Activated CD4-positive, alpha-beta T cell treated with anti-CD3 and anti-CD28 coated beads, Interleukin-2, Interleukin-6, amounts not matched to agents 100 ng/mL and 50 ng/mL, durations not matched to agents 16 hours and 8 hours (primary cell): ENCODE measurements at regions not wholly inside any gene's neighbourhood (a gene's known extent, or its start where the extent isn't known, plus 50 kb on each side); places are given as distances from the start of the nearest gene placed in this dataset.

Source experiments
- DNase-seq: peaks from one replicate; pipeline ENCODE4 v3.0.0-alpha.2; 2020

GRCh38 chr2:129661935-129662334 lies 317.5 kb upstream of the RAB6C start:
- no peak for DNase-seq

GRCh38 chr2:129667577-129667976 lies 311.9 kb upstream of the RAB6C start:
- no peak for DNase-seq

- no peak for DNase-seq
These were observed 306.9 kb upstream of the RAB6C start for GRCh38 chr2:129672521-129672920.

GRCh38 chr2:129673234-129673633 lies 306.2 kb upstream of the RAB6C start:
- no peak for DNase-seq

DNA sequence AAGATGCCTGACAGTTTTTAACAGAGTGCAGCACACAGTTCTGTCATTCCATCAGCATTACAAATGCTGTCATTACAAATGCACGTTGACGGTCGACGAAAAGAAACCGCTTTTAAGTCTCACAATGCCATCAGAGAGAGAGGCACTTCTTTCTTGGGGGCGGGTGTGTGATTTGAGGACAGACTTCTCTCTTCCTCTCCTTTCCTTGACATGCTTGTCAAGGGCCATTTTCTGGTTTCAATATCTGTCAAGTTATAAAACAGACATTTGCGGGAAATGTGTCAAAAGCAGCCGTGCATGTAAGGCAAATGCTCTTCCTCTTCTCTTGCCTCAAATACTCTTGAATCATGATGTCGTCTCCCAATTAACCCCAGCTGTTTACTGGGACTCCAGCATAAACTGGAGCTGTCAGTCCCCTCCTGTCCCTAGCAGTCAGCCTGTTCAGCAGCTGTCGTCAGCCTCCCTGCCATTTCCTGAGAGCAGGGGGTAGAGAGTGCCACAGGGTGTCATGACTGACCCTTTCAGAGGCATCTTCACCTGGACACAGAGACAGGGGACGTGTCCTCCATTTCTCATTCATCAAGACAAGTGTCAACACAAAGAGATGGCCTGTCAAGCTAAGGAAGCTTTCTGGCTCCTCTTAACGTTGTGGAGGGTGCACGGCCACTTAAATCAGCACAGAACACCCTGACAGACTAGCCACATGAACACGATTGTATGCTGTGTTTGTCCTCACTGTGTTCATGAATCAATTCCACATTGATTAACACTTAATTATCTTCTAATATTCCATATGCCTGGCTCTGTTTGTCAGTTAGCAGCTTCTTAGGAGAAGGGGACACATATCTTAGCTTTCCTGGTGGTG lies 305.4 kb upstream of the RAB6C start:
- no peak for DNase-seq

GRCh38 chr2:129678751-129679150 lies 300.7 kb upstream of the RAB6C start:
- no peak for DNase-seq

- no peak for DNase-seq
These were observed 297.7 kb upstream of the RAB6C start for GRCh38 chr2:129681788-129682187.

DNA sequence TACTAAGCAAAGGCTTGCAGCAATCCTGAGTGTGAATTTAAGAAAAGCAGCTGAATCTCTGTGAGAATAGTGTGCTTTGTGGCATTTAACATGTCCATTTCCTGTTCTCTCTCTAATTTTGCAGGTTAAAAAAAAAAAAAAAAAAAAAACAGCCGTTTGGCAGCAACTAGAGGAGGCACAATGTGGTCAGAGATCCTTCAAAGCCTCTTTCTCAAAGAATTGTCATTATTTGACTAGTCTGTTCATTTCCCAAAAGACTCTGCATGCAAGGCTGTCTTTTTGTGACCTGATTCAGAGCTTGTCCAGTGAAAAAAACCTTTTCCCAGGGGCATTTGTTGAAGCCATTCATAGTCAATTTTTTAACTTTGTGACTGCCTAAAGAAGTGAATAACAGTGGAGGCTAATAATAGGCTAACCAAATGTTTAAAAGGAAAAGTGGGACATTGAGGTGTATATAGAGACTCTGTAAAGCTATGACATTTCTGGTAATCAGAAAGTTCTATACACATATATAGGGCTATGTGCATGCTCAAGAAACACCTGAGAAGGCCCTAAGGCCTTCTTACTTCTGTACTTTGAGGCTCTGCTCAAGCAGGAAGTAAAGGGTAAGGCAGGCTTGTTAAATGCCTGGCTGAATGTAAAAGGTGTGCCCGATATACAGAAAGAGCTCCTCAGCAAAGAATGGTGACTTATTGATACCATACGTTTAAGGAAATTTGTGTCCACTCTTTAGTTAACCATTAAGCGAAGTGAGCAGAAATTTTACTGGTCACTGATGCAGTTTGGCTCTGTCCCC lies 289.6 kb upstream of the RAB6C start:
- no peak for DNase-seq

- DNase-seq = no peak
These were observed 284.0 kb upstream of the RAB6C start for GRCh38 chr2:129695496-129695895.

GRCh38 chr2:129698593-129698992 lies 280.9 kb upstream of the RAB6C start:
- DNase-seq = no peak

DNA sequence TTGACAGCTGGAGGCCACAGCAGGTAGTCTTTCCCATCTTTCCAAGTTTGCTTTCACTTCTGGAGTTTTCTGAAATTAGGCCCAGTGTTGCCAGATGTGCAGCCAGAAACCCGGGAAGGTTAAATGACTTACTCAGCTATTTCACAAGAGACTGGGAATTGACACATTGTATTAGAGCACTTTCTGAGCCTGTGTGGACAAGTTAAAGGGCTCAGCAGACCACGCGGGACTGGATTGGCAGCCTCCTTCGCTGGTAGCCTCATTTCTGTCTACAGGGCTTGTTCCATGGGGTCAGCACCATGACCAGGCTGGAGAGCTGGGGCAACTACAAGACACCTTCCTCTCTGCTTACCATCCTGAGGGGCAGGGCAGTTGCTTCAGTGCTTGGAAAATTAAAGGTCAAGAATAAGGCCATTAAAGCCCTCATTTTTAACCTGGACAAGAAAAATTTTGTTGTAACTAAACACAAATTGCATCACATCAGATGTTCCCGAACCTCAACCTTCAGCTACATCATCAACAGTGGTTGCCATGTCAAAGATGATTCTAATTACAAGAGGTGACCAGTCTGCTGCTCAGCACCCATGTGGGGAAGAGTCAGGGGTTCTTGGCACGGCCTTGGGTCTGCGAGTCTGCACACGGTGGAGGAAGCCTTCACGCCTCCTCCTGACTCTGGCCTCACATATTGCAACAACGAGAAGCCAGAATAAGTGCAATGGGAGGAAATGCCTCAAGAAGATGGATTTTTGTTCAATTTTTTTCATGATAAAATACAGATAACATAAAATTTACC lies 279.5 kb upstream of the RAB6C start:
- DNase-seq = no peak

DNA sequence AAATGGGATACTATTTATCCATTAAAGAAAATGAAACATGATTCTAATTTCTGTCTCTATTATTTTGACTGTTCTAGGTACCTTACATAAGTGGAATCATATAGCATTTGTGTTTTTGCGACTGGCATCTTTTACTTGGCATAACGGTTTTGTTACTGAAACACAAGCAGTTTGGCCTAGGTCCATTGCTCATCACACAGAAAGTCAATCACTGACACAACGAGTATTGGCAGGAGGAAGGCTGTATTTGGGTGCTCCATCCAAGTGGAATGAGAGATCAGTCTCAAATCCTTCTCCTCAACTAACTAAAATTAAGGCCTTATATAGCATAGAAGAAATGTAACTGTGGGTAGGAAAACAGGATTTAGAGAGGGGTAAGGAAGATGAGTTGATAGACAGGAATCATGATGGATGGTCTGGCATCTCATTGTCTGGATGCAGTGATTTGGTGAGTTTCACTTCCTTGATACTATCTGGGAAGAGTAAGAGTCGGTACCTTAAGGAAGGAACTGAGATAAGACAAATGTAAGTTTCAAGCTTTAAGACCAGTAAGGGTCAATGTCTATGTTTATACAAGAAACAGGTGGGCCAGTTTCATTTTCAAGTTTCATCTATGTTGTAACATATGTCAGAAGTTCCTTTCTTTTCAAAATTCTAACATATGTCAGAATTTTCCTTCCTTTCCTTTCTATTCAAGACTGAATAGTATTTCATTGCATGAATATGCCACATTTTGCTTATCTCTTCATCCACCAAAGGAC lies 276.9 kb upstream of the RAB6C start:
- DNase-seq = no peak

DNA sequence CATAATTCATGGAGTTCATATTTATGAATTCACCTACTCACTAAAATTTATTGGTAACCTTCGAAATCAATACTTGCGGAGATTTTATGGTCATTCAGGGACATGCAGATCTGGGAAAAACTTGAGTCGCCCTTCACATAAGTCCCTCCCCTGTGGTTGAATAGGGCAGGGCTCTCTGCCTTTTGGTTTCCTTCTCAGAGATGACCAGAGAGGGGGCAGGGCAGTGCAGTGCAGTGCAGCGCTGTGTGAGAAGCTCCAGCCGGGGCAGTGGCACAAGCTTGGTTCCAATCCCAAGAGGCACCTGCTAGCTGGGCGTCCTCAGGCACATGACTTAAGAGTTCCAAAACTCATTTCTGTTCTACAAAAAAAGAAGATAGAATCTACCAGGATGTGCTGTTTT lies 274.4 kb upstream of the RAB6C start:
- no peak for DNase-seq

DNA sequence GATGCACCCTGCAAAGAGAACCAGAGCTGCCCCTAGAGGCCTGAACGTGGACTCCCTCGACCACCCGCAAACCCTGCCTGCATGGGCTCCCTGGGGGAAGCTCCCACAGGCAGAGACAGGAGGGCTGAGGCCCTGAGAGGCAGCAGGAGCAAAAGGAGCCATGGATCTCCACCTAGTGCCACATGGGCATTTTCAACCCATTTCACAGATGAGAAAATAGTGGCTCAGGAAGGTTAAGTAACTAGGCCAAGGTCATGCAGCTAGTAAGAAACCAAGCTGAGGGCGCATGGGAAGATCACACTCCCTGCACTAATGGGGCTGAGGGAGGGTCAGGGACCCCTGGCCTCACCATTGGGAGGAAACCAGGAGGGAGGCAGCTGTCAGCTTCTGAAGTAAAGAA lies 271.7 kb upstream of the RAB6C start:
- DNase-seq = no peak

- no peak for DNase-seq
These were observed 271.1 kb upstream of the RAB6C start for GRCh38 chr2:129708221-129708967.

- DNase-seq = no peak
These were observed 270.2 kb upstream of the RAB6C start for GRCh38 chr2:129709001-129709955.

DNA sequence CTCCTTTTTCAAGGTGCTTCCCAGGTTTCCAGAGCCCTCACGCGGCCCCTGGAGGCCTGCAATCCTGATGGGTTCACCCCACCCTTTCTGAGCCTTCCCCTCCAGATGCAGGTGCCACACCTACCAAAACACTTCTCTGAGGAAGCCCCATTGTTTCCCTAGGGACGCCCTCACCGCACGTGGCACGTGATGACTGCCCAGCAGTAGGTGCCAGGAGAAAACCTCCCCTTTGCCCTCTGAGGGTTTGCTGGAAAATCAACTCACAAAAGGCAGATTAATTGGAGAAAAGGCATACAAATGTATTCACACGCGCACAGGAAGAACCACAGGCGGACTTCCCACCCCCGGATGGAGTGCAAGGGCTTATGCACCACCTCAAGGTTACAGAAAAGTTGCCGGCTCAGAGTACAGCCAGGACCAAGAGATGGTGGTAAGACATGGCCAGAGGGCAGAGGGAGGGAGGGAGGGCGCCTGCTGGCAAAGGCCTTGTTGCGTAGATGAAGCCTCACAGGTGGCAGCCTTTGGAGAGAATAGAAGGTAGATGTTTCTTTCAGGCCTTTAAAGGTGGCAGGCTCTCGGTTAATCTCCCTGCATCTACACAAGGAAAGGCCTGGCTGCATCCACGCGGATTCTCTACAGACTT lies 269.4 kb upstream of the RAB6C start:
- no peak for DNase-seq

- no peak for DNase-seq
These were observed 268.6 kb upstream of the RAB6C start for GRCh38 chr2:129710670-129711495.
